ENCODE measurements at regions not wholly inside any gene's neighbourhood (a gene's known extent, or its start where the extent isn't known, plus 50 kb on each side); places are given as distances from the start of the nearest gene placed in this dataset.

DNA sequence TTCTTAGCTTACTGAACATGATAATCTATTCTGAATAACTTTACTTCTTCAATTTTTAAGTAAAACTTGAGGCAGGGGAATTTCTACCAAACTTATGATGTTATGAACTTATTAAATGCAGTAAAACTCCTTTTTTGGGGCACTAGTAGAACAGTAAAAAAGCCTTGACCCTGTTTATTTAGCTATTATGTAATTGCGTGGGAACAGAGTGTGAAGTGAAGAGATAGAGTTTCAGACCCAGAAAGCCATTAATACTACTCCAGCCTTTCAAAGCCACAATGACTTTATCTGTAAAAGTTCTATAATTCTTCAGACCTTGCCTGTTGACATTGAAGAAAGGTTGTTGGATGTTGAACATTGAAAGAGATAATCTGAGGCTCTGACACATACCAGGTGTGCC, 638.8 kb upstream of the GRM7 start:
- Histone ChIP-seq H2AFZ (ENCODE audit: low read length) (no peak overlapping the region), H3K4me1 (ENCODE audit: insufficient read depth, low read length) (no peaks in the 10 kb centered on the region), H3K4me3 (replicated peaks in 1 of 3; ENCODE audit: insufficient read depth in 1 of 3, low read depth in 2 of 3, low read length in 3 of 3) (no peak overlapping the region), H4K20me1 (ENCODE audit: insufficient read depth, low read length) (no peaks in the 10 kb centered on the region), H3K27me3 (ENCODE audit: control insufficient read depth in 1 of 2, insufficient read depth in 2 of 2, low read length in 2 of 2) (no peaks in the 10 kb centered on the region), H3K79me2 (ENCODE audit: insufficient read depth, low read length) (no peaks in the 10 kb centered on the region), H3K36me3 (replicated peaks in 1 of 2; ENCODE audit: control insufficient read depth in 1 of 2, insufficient read depth in 2 of 2, low read length in 2 of 2) (no peaks in the 10 kb centered on the region), H3K27ac (ENCODE audit: extremely low read length, insufficient read depth, low read length) (no peak overlapping the region), H3K4me2 (ENCODE audit: low read depth, low read length) (no peak overlapping the region), H3K9me3 (ENCODE audit: low read length) (peaks cover 86% of the 10 kb centered on the region), H3K9ac (ENCODE audit: insufficient read depth, low read depth, low read length) (no peak overlapping the region)
- no TSS peak for BruUV-seq (replicated peaks)
- ATAC-seq = no peak
- no peak for DNase-seq (ENCODE audit: low spot score)
- no peak for FAIRE-seq
- CTCF ChIA-PET (ENCODE audit: low intra/inter-chr PET ratio, low total read pairs) = no interaction called here
- POLR2A ChIA-PET = no interaction called here
- in situ Hi-C loops (cut with HindIII; ENCODE audit: extremely low pct_ligation_motif_present, low pct_unique_long_range_greater_than_20kb) = no loop called here
- WGBS (ENCODE audit: low lambda C conversion rate) = 23% methylated on average over 1 of the region's 1 CpG
- intact Hi-C loops (cut with micrococcal nuclease; ENCODE audit: unreplicated experiment) = no loop called here
- no peak for TF ChIP-seq ZSCAN9 (CRISPR knock-in tag; IDR thresholded peaks at IDR 0.05; ENCODE audit: borderline replicate concordance)
- no peak for TF ChIP-seq ZSCAN20 (CRISPR knock-in tag; IDR thresholded peaks at IDR 0.05; ENCODE audit: borderline replicate concordance)
- no peak for TF ChIP-seq NCOA1 (CRISPR knock-in tag; IDR thresholded peaks at IDR 0.05)
- no peak for TF ChIP-seq ZNF567 (CRISPR knock-in tag; IDR thresholded peaks at IDR 0.05; ENCODE audit: borderline replicate concordance)
- no peak for TF ChIP-seq TCF12 (IDR thresholded peaks at IDR 0.05)
- TF ChIP-seq TCF12 (CRISPR knock-in tag; IDR thresholded peaks at IDR 0.05) = no peak
- no peak for TF ChIP-seq CHCHD3 (CRISPR knock-in tag; IDR thresholded peaks at IDR 0.05)
- no peak for TF ChIP-seq RBM39 (IDR thresholded peaks at IDR 0.05; ENCODE audit: low read depth, low read length, poor library complexity, severe bottlenecking)
- TF ChIP-seq, protein P1, sequence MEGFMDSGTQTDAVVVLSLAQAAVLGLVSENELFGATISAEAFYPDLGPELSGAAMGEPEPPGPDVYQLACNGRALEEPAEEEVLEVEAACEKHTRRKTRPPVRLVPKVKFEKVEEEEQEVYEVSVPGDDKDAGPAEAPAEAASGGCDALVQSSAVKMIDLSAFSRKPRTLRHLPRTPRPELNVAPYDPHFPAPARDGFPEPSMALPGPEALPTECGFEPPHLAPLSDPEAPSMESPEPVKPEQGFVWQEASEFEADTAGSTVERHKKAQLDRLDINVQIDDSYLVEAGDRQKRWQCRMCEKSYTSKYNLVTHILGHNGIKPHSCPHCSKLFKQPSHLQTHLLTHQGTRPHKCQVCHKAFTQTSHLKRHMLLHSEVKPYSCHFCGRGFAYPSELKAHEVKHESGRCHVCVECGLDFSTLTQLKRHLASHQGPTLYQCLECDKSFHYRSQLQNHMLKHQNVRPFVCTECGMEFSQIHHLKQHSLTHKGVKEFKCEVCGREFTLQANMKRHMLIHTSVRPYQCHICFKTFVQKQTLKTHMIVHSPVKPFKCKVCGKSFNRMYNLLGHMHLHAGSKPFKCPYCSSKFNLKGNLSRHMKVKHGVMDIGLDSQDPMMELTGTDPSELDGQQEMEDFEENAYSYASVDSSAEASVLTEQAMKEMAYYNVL (CRISPR knock-in tag; IDR thresholded peaks at IDR 0.05; ENCODE audit: borderline replicate concordance) = no peak
- no peak for TF ChIP-seq BHLHE40 (IDR thresholded peaks at IDR 0.05; ENCODE audit: low read length)
- TF ChIP-seq SYNCRIP (IDR thresholded peaks at IDR 0.05; ENCODE audit: insufficient read depth, low read depth, low read length) = no peak
- no peak for TF ChIP-seq HOXA3 (CRISPR knock-in tag; IDR thresholded peaks at IDR 0.05)
- TF ChIP-seq ZFP41 (CRISPR knock-in tag; IDR thresholded peaks at IDR 0.05; ENCODE audit: borderline replicate concordance) = no peak
- TF ChIP-seq, protein P2, sequence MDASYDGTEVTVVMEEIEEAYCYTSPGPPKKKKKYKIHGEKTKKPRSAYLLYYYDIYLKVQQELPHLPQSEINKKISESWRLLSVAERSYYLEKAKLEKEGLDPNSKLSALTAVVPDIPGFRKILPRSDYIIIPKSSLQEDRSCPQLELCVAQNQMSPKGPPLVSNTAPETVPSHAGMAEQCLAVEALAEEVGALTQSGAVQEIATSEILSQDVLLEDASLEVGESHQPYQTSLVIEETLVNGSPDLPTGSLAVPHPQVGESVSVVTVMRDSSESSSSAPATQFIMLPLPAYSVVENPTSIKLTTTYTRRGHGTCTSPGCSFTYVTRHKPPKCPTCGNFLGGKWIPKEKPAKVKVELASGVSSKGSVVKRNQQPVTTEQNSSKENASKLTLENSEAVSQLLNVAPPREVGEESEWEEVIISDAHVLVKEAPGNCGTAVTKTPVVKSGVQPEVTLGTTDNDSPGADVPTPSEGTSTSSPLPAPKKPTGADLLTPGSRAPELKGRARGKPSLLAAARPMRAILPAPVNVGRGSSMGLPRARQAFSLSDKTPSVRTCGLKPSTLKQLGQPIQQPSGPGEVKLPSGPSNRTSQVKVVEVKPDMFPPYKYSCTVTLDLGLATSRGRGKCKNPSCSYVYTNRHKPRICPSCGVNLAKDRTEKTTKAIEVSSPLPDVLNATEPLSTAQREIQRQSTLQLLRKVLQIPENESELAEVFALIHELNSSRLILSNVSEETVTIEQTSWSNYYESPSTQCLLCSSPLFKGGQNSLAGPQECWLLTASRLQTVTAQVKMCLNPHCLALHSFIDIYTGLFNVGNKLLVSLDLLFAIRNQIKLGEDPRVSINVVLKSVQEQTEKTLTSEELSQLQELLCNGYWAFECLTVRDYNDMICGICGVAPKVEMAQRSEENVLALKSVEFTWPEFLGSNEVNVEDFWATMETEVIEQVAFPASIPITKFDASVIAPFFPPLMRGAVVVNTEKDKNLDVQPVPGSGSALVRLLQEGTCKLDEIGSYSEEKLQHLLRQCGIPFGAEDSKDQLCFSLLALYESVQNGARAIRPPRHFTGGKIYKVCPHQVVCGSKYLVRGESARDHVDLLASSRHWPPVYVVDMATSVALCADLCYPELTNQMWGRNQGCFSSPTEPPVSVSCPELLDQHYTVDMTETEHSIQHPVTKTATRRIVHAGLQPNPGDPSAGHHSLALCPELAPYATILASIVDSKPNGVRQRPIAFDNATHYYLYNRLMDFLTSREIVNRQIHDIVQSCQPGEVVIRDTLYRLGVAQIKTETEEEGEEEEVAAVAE (CRISPR knock-in tag; IDR thresholded peaks at IDR 0.05; ENCODE audit: borderline replicate concordance) = no peak
- no peak for TF ChIP-seq ZNF790 (CRISPR knock-in tag; IDR thresholded peaks at IDR 0.05; ENCODE audit: borderline replicate concordance)
- TF ChIP-seq, protein P3, sequence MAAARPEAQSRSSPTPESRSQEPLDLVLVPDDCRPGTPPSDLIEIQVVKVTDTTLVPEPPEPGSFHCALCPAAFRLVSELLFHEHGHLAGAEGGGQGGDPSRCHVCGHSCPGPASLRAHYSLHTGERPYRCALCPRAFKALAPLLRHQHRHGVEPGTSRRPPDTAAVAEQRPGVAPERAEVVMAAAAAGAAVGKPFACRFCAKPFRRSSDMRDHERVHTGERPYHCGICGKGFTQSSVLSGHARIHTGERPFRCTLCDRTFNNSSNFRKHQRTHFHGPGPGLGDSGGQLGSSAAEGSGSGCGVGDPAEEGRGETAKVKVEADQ (CRISPR knock-in tag; IDR thresholded peaks at IDR 0.05; ENCODE audit: borderline replicate concordance) = no peak
- TF ChIP-seq, protein P4, sequence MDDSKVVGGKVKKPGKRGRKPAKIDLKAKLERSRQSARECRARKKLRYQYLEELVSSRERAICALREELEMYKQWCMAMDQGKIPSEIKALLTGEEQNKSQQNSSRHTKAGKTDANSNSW (CRISPR knock-in tag; IDR thresholded peaks at IDR 0.05; ENCODE audit: borderline replicate concordance) = no peak
- no peak for TF ChIP-seq PLRG1 (conservative IDR thresholded peaks at IDR 0.05)
- TF ChIP-seq HNRNPUL1 (IDR thresholded peaks at IDR 0.05; ENCODE audit: low read depth, low read length) = no peak
